Activated CD8-positive, alpha-beta T cell treated with anti-CD3 and anti-CD28 coated beads for 36 hours (primary cell): ENCODE measurements at regions not wholly inside any gene's neighbourhood (a gene's known extent, or its start where the extent isn't known, plus 50 kb on each side); places are given as distances from the start of the nearest gene placed in this dataset.

ENCODE experiments used
- ATAC-seq: fragments of 200-7000 bp; cut with Tn5 transposase; one replicate; pipeline ENCODE4 v1.10.0; 2021; ENCODE audit warnings: mild to moderate bottlenecking, moderate library complexity
- CTCF ChIA-PET: fragments of 350-600 bp; sonication (Branson Sonifier 250); formaldehyde crosslinking; loops from one replicate; lab custom pipeline; 2021; ENCODE audit warnings: antibody characterized with exemption; lab: Charles Lee
- POLR2A ChIA-PET: fragments of 350-600 bp; sonication (Branson Sonifier 250); formaldehyde crosslinking; loops from one replicate; lab custom pipeline; 2021; ENCODE audit warnings: antibody characterized with exemption; lab: Charles Lee
- DNase-seq: peaks from one replicate; pipeline ENCODE4 v3.0.0-alpha.2; 2020
- H3K27ac Mint-ChIP-seq: one replicate; pipeline ENCODE4 v1.8.0; 2021; ENCODE audit warnings: mild to moderate bottlenecking, mixed read lengths
- H3K27me3 Mint-ChIP-seq: one replicate; pipeline ENCODE4 v1.8.0; 2021; ENCODE audit warnings: mixed read lengths
- H3K36me3 Mint-ChIP-seq: one replicate; pipeline ENCODE4 v1.8.0; 2021; ENCODE audit warnings: low read depth, mixed read lengths
- H3K4me1 Mint-ChIP-seq: one replicate; pipeline ENCODE4 v1.8.0; 2021; ENCODE audit warnings: low read depth, mixed read lengths
- H3K4me3 Mint-ChIP-seq: one replicate; pipeline ENCODE4 v1.8.0; 2021; ENCODE audit warnings: mild to moderate bottlenecking, moderate library complexity, mixed read lengths
- H3K9me3 Mint-ChIP-seq: one replicate; pipeline ENCODE4 v1.8.0; 2021; ENCODE audit warnings: mixed read lengths
- CTCF ChIP-seq: fragments of 200-600 bp; IDR thresholded peaks from one replicate; pipeline ENCODE4 v1.8.0; 2022; ENCODE audit warnings: antibody characterized with exemption, mild to moderate bottlenecking
- intact Hi-C: fragments of 100-400 bp; cut with micrococcal nuclease; formaldehyde crosslinking; loops from one replicate; pipeline ENCODE4 v1.10.0; 2022

- no peaks in the 10 kb centered on the region for H3K36me3 Mint-ChIP-seq
- no peak for DNase-seq
- ChIA-PET CTCF (interaction anchor here (1.4 kb wide), 1 partner anchor 35 kb away, joined by 3 read pairs; no protein-coding TSS in a partner anchor), POLR2A (no interaction called here)
- no peaks in the 10 kb centered on the region for H3K4me1 Mint-ChIP-seq
- no peak overlapping the region for H3K4me3 Mint-ChIP-seq
- no peak overlapping the region for H3K27ac Mint-ChIP-seq
- no peaks in the 10 kb centered on the region for H3K9me3 Mint-ChIP-seq
- ATAC-seq: no peak
- intact Hi-C loops: no loop called here
- no peak for TF ChIP-seq CTCF
- H3K27me3 Mint-ChIP-seq: peaks cover 2% of the 10 kb centered on the region
Measured at GRCh38 chr10:29185050-29185449, 103.8 kb upstream of the LYZL1 start.

GRCh38 chr10:29186221-29186620 lies 102.6 kb upstream of the LYZL1 start:
- TF ChIP-seq CTCF: no peak
- Mint-ChIP-seq H3K4me3 (no peak overlapping the region), H3K27ac (no peak overlapping the region), H3K4me1 (no peaks in the 10 kb centered on the region), H3K27me3 (peaks cover 5% of the 10 kb centered on the region), H3K9me3 (no peaks in the 10 kb centered on the region), H3K36me3 (no peaks in the 10 kb centered on the region)
- ChIA-PET CTCF (no interaction called here), POLR2A (no interaction called here)
- intact Hi-C loops: no loop called here
- ATAC-seq (no peak), DNase-seq (no peak)

- H3K4me1 Mint-ChIP-seq: no peaks in the 10 kb centered on the region
- ChIA-PET CTCF (no interaction called here), POLR2A (no interaction called here)
- no peaks in the 10 kb centered on the region for H3K9me3 Mint-ChIP-seq
- H3K27ac Mint-ChIP-seq: no peak overlapping the region
- intact Hi-C loops: no loop called here
- no peak overlapping the region for H3K4me3 Mint-ChIP-seq
- no peak for TF ChIP-seq CTCF
- DNase-seq (no peak), ATAC-seq (no peak)
- peaks cover 15% of the 10 kb centered on the region for H3K27me3 Mint-ChIP-seq
- H3K36me3 Mint-ChIP-seq: no peaks in the 10 kb centered on the region
Measured at GRCh38 chr10:29189256-29189655, 99.6 kb upstream of the LYZL1 start.

GRCh38 chr10:29191674-29192073 lies 97.2 kb upstream of the LYZL1 start:
- no peak for ATAC-seq
- Mint-ChIP-seq H3K27ac (no peak overlapping the region), H3K9me3 (peaks cover 5% of the 10 kb centered on the region), H3K4me1 (no peaks in the 10 kb centered on the region), H3K27me3 (peaks cover 15% of the 10 kb centered on the region), H3K36me3 (no peaks in the 10 kb centered on the region), H3K4me3 (no peak overlapping the region)
- CTCF ChIA-PET: no interaction called here
- DNase-seq: no peak
- POLR2A ChIA-PET: no interaction called here
- intact Hi-C loops: no loop called here
- TF ChIP-seq CTCF: no peak

- ChIA-PET POLR2A (no interaction called here), CTCF (no interaction called here)
- peaks cover 5% of the 10 kb centered on the region for H3K9me3 Mint-ChIP-seq
- H3K4me3 Mint-ChIP-seq: no peak overlapping the region
- no peaks in the 10 kb centered on the region for H3K36me3 Mint-ChIP-seq
- intact Hi-C loops: no loop called here
- H3K27me3 Mint-ChIP-seq: peaks cover 8% of the 10 kb centered on the region
- DNase-seq (no peak), ATAC-seq (no peak)
- H3K27ac Mint-ChIP-seq: no peak overlapping the region
- no peaks in the 10 kb centered on the region for H3K4me1 Mint-ChIP-seq
- no peak for TF ChIP-seq CTCF
Measured at GRCh38 chr10:29199339-29199738, 89.5 kb upstream of the LYZL1 start.
